K562 (cell line): ENCODE measurements at regions not wholly inside any gene's neighbourhood (a gene's known extent, or its start where the extent isn't known, plus 50 kb on each side); places are given as distances from the start of the nearest gene placed in this dataset.

Experiments
- PREB ChIP-seq: sonication (generic); formaldehyde crosslinking; IDR thresholded peaks from 2 replicates; pipeline ENCODE4 v1.8.1; 2023; ENCODE audit warnings: mild to moderate bottlenecking, missing genetic modification reagents
- RBM39 ChIP-seq: fragments of 200-400 bp; formaldehyde crosslinking; optimal IDR thresholded peaks from 2 replicates; pipeline ENCODE3; 2018; ENCODE audit warnings: low read depth, low read length
- SIN3A ChIP-seq, 2 experiments: fragments of 150-350 bp in 1 of 2; IDR thresholded peaks; 2 replicates each; pipeline ENCODE4 v1.6.1; 2011 to 2016; ENCODE audit warnings: borderline replicate concordance in 2 of 2, low read depth in 2 of 2, low read length in 2 of 2, mild to moderate bottlenecking in 2 of 2, moderate library complexity in 2 of 2; ENCODE audit not compliant: control insufficient read depth in 1 of 2

- TF ChIP-seq SIN3A (IDR thresholded peaks at IDR 0.05; ENCODE audit: borderline replicate concordance in 2 of 2, control insufficient read depth in 1 of 2, low read depth in 2 of 2, low read length in 2 of 2) (no peak), PREB (no peak), RBM39 (no peak)
These were observed 173.8 kb downstream of the ETS2 start for GRCh38 chr21:38979271-38980121.
